H9 (cell line): ENCODE measurements at regions not wholly inside any gene's neighbourhood (a gene's known extent, or its start where the extent isn't known, plus 50 kb on each side); places are given as distances from the start of the nearest gene placed in this dataset.

Source experiments
- DNase-seq: peaks from one replicate; pipeline ENCODE4 v3.0.0-alpha.2; 2017
- H2AFZ ChIP-seq: one replicate; pipeline ENCODE4 v1.6.1; 2013; ENCODE audit warnings: mild to moderate bottlenecking, low read length, control low read depth, moderate library complexity
- H2AK5ac ChIP-seq: 2 replicates; pipeline ENCODE4 v1.6.1; 2013; ENCODE audit warnings: low read length, control low read depth, mixed read lengths; ENCODE audit not compliant: insufficient read length
- H2BK120ac ChIP-seq: one replicate; pipeline ENCODE4 v1.6.1; 2013; ENCODE audit warnings: low read depth, mild to moderate bottlenecking, low read length, control low read depth, inconsistent platforms; ENCODE audit not compliant: poor library complexity, severe bottlenecking
- H2BK12ac ChIP-seq: 2 replicates; pipeline ENCODE4 v1.6.1; 2013; ENCODE audit warnings: low read length, control low read depth, mixed read lengths, low read depth; ENCODE audit not compliant: insufficient read length
- H2BK15ac ChIP-seq: 2 replicates; pipeline ENCODE4 v1.6.1; 2013; ENCODE audit warnings: low read depth, low read length, control low read depth
- H2BK20ac ChIP-seq: one replicate; pipeline ENCODE4 v1.6.1; 2013; ENCODE audit warnings: low read depth, mild to moderate bottlenecking, low read length, control low read depth, inconsistent platforms; ENCODE audit not compliant: poor library complexity, severe bottlenecking
- H2BK5ac ChIP-seq: 2 replicates; pipeline ENCODE4 v1.6.1; 2013; ENCODE audit warnings: low read length, control low read depth, mixed read lengths; ENCODE audit not compliant: insufficient read length
- H3K14ac ChIP-seq: 2 replicates; pipeline ENCODE4 v1.6.1; 2013; ENCODE audit warnings: low read length, control low read depth; ENCODE audit not compliant: insufficient read depth
- H3K18ac ChIP-seq: 2 replicates; pipeline ENCODE4 v1.6.1; 2013; ENCODE audit warnings: low read depth, mild to moderate bottlenecking, mixed read lengths, low read length, control low read depth; ENCODE audit not compliant: insufficient read length
- H3K23ac ChIP-seq: 2 replicates; pipeline ENCODE4 v1.6.1; 2013; ENCODE audit warnings: low read length, control low read depth, mixed read lengths, low read depth; ENCODE audit not compliant: insufficient read length
- H3K23me2 ChIP-seq: 2 replicates; pipeline ENCODE4 v1.6.1; 2013; ENCODE audit warnings: low read depth, mild to moderate bottlenecking, mixed read lengths, low read length, control low read depth; ENCODE audit not compliant: insufficient read length, poor library complexity, severe bottlenecking
- H3K27ac ChIP-seq: 2 replicates; pipeline ENCODE4 v1.5.1; 2013; ENCODE audit warnings: low read length, control low read depth, mixed read lengths, low read depth; ENCODE audit not compliant: insufficient read length
- H3K27me3 ChIP-seq: 2 replicates; pipeline ENCODE4 v1.6.1; 2013; ENCODE audit warnings: low read length, control low read depth, inconsistent platforms; ENCODE audit not compliant: insufficient read depth
- H3K4ac ChIP-seq: 2 replicates; pipeline ENCODE4 v1.6.1; 2013; ENCODE audit warnings: low read depth, mild to moderate bottlenecking, control low read depth, inconsistent platforms, low read length, moderate library complexity
- H3K4me1 ChIP-seq: 2 replicates; pipeline ENCODE4 v1.6.1; 2013; ENCODE audit warnings: low read length, control low read depth, inconsistent platforms; ENCODE audit not compliant: insufficient read depth
- H3K4me2 ChIP-seq: 2 replicates; pipeline ENCODE4 v1.6.1; 2013; ENCODE audit warnings: low read length, control low read depth, mixed read lengths; ENCODE audit not compliant: insufficient read length, insufficient read depth
- H3K56ac ChIP-seq: 2 replicates; pipeline ENCODE4 v1.6.1; 2013; ENCODE audit warnings: low read depth, mild to moderate bottlenecking, mixed read lengths, low read length, control low read depth; ENCODE audit not compliant: insufficient read length
- H3K79me1 ChIP-seq: 2 replicates; pipeline ENCODE4 v1.6.1; 2013; ENCODE audit warnings: low read depth, mild to moderate bottlenecking, moderate library complexity, low read length, control low read depth, inconsistent platforms; ENCODE audit not compliant: insufficient read depth, poor library complexity, severe bottlenecking
- H3K79me2 ChIP-seq: 2 replicates; pipeline ENCODE4 v1.6.1; 2013; ENCODE audit warnings: low read length, control low read depth, inconsistent platforms; ENCODE audit not compliant: insufficient read depth
- H3K9ac ChIP-seq: 2 replicates; pipeline ENCODE4 v1.6.1; 2013; ENCODE audit warnings: low read length, control low read depth, mixed read lengths; ENCODE audit not compliant: insufficient read length; ENCODE audit errors: extremely low read depth
- H3K9me3 ChIP-seq: one replicate; pipeline ENCODE4 v1.6.1; 2013; ENCODE audit warnings: low read depth, low read length, inconsistent platforms; ENCODE audit not compliant: control insufficient read depth
- H3T11ph ChIP-seq: one replicate; pipeline ENCODE4 v1.6.1; 2013; ENCODE audit warnings: mild to moderate bottlenecking, low read length, control low read depth, inconsistent platforms
- H4K20me1 ChIP-seq: one replicate; pipeline ENCODE4 v1.6.1; 2013; ENCODE audit not compliant: control insufficient read depth, insufficient read length, insufficient read depth
- H4K5ac ChIP-seq: 2 replicates; pipeline ENCODE4 v1.6.1; 2013; ENCODE audit warnings: low read depth, mild to moderate bottlenecking, mixed read lengths, low read length, control low read depth; ENCODE audit not compliant: insufficient read length
- H4K8ac ChIP-seq: replicated peaks from 2 replicates; pipeline ENCODE4 v1.6.1; 2013; ENCODE audit warnings: low read length, control low read depth, mixed read lengths, low read depth; ENCODE audit not compliant: insufficient read length
- H4K91ac ChIP-seq: 2 replicates; pipeline ENCODE4 v1.6.1; 2013; ENCODE audit warnings: low read depth, mild to moderate bottlenecking, moderate library complexity, mixed read lengths, low read length, control low read depth; ENCODE audit not compliant: insufficient read length
- H3K27ac Mint-ChIP-seq, 3 experiments: 2 replicates in 2 of 3; 3 replicates in 1 of 3; pipeline ENCODE4 v1.8.0; 2020 to 2021; ENCODE audit warnings: mixed read lengths in 3 of 3, mild to moderate bottlenecking in 1 of 3, moderate library complexity in 1 of 3
- H3K27me3 Mint-ChIP-seq: 2 replicates; pipeline ENCODE4 v1.8.0; 2021; ENCODE audit warnings: low read depth, mild to moderate bottlenecking, moderate library complexity, mixed read lengths
- H3K36me3 Mint-ChIP-seq, 3 experiments: 2 replicates in 2 of 3; 3 replicates in 1 of 3; pipeline ENCODE4 v1.8.0; 2020 to 2021; ENCODE audit warnings: low read depth in 3 of 3, mixed read lengths in 3 of 3; ENCODE audit not compliant: insufficient read depth in 1 of 3
- H3K4me1 Mint-ChIP-seq, 2 experiments: 2 replicates each; pipeline ENCODE4 v1.8.0; 2020; ENCODE audit warnings: mixed read lengths in 2 of 2
- H3K4me3 Mint-ChIP-seq, 2 experiments: 2 replicates in 1 of 2; 3 replicates in 1 of 2; pipeline ENCODE4 v1.8.0; 2020 to 2021; ENCODE audit warnings: mild to moderate bottlenecking in 2 of 2, mixed read lengths in 2 of 2, moderate library complexity in 1 of 2
- H3K9me3 Mint-ChIP-seq, 2 experiments: 2 replicates in 1 of 2; 3 replicates in 1 of 2; pipeline ENCODE4 v1.8.0; 2020; ENCODE audit warnings: mild to moderate bottlenecking in 2 of 2, mixed read lengths in 2 of 2, moderate library complexity in 1 of 2
- WGBS: extraction: QIAGEN DNeasy Blood & Tissue Kit; methylation state at CpG from one replicate; pipeline ENCODE4 v1.1.7; 2013; ENCODE audit warnings: missing lambda C conversion rate, low lambda C conversion rate, mixed read lengths; ENCODE audit not compliant: insufficient read length; ENCODE audit errors: extremely low coverage; 5-methylcytosine and 5-hydroxymethylcytosine counted together
- TF ChIP-seq, protein P1 (sequence below): fragments of 200-600 bp; sonication (generic); conservative IDR thresholded peaks from 3 replicates; pipeline ENCODE4 v1.8.0; 2021; ENCODE audit warnings: antibody characterized with exemption, mild to moderate bottlenecking

DNA sequence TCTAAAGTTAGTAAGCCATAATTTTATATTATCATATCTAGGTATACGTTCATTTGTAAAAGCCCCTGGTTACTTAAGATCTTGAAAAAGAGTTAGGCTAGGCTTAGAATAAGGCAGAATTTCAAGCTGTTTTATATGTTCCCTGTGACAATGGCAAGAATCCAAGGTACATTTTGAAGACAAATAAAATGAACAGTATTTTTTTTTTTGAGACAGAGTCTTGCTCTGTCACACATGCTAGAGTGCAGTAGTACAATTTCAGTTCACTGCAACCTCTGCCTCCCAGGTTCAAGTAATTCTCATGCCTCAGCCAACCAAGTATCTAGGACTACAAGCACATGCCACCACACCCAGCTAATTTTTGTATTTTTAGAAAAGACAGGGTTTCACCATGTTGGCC, 139.2 kb downstream of the DUSP6 start:
- Histone ChIP-seq H3K4me2 (no peak overlapping the region), H4K91ac (no peak overlapping the region), H3K23ac (no peak overlapping the region), H4K20me1 (no peaks in the 10 kb centered on the region), H3K27ac (no peak overlapping the region), H4K8ac (no peak overlapping the region), H2BK15ac (no peak overlapping the region), H2BK12ac (no peak overlapping the region), H3K79me1 (no peaks in the 10 kb centered on the region), H3K4ac (no peak overlapping the region), H3K9ac (no peak overlapping the region), H3K4me1 (no peaks in the 10 kb centered on the region), H2BK5ac (no peak overlapping the region), H2AFZ (no peak overlapping the region), H4K5ac (no peak overlapping the region), H3K9me3 (no peaks in the 10 kb centered on the region), H3K27me3 (no peaks in the 10 kb centered on the region), H3K79me2 (no peaks in the 10 kb centered on the region), H3K14ac (no peak overlapping the region), H3T11ph (no peak overlapping the region), H2BK120ac (no peak overlapping the region), H2BK20ac (no peak overlapping the region), H2AK5ac (no peak overlapping the region), H3K23me2 (no peaks in the 10 kb centered on the region), H3K18ac (no peak overlapping the region), H3K56ac (no peak overlapping the region)
- DNase-seq = no peak
- TF ChIP-seq, protein P1, sequence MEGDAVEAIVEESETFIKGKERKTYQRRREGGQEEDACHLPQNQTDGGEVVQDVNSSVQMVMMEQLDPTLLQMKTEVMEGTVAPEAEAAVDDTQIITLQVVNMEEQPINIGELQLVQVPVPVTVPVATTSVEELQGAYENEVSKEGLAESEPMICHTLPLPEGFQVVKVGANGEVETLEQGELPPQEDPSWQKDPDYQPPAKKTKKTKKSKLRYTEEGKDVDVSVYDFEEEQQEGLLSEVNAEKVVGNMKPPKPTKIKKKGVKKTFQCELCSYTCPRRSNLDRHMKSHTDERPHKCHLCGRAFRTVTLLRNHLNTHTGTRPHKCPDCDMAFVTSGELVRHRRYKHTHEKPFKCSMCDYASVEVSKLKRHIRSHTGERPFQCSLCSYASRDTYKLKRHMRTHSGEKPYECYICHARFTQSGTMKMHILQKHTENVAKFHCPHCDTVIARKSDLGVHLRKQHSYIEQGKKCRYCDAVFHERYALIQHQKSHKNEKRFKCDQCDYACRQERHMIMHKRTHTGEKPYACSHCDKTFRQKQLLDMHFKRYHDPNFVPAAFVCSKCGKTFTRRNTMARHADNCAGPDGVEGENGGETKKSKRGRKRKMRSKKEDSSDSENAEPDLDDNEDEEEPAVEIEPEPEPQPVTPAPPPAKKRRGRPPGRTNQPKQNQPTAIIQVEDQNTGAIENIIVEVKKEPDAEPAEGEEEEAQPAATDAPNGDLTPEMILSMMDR = no peak
- no peaks in the 10 kb centered on the region for H3K36me3 Mint-ChIP-seq
- H3K27me3 Mint-ChIP-seq = no peaks in the 10 kb centered on the region
- H3K27ac Mint-ChIP-seq = no peak overlapping the region
- no CpG with 5 or more reads among the region's 1 CpG for WGBS
- H3K4me1 Mint-ChIP-seq = peaks cover 18 to 20% of the 10 kb centered on the region in 2 experiments
- no peak overlapping the region for H3K4me3 Mint-ChIP-seq
- H3K9me3 Mint-ChIP-seq = no peaks in the 10 kb centered on the region
